GM23248 (cell line): ENCODE measurements at regions not wholly inside any gene's neighbourhood (a gene's known extent, or its start where the extent isn't known, plus 50 kb on each side); places are given as distances from the start of the nearest gene placed in this dataset.

Experiments
- EZH2 ChIP-seq: fragments of 200-600 bp; sonication (generic); IDR thresholded peaks from 2 replicates; pipeline ENCODE4 v1.6.1; 2018; ENCODE audit warnings: antibody characterized with exemption, mild to moderate bottlenecking; ENCODE audit not compliant: insufficient read depth, poor library complexity, severe bottlenecking
- EZH2phosphoT487 ChIP-seq: fragments of 200-600 bp; sonication (generic); IDR thresholded peaks from 2 replicates; pipeline ENCODE4 v1.6.1; 2018; ENCODE audit warnings: antibody characterized with exemption, moderate library complexity, mild to moderate bottlenecking, low read depth; ENCODE audit not compliant: insufficient read depth

DNA sequence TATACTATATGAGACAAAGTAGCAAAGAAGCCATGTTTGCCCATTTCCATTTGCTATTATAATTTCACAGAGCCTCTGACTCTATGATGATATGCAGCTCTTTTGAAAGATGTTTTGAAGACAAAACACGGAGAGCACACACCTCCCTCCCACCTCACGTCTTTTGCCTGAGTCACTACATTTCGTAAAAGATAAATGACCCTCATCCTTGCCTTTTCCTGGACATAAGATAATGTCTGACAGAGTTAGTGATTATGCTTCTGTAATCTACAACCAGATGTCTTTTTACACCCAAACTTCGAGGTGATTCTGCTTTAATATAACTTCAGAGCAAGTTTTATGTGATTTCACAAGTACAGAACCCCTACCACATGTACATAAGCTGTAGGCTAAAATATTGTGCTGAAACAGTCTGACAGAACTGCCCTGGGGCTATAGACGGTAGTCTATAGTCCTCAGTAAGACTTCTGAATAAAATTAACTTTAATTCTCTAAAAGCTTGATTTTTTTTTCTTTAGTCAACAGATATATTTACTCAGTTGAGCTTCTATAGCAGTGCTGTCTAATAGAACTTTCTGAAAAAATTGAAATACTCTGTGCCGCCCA lies 99.9 kb downstream of the CD200R1L start:
- TF ChIP-seq EZH2, result no peak
- TF ChIP-seq EZH2phosphoT487, result no peak
